ENCODE measurements at regions not wholly inside any gene's neighbourhood (a gene's known extent, or its start where the extent isn't known, plus 50 kb on each side); places are given as distances from the start of the nearest gene placed in this dataset.
A peak's percentile ranks its signal among the peaks of the same experiment; 100 is the strongest.

- Mint-ChIP-seq H3K27ac (peak overlapping the region in 1 of 3 experiments; percentile 28; a peak in 2 of 7 replicates), H3K36me3 (ENCODE audit: insufficient read depth in 1 of 3, low read depth in 3 of 3) (peaks cover 0 to 7% (median 4%) of the 10 kb centered on the region in 3 experiments; a peak in 4 of 7 replicates), H3K9me3 (peaks cover 3 to 6% of the 10 kb centered on the region in 2 experiments; a peak in 4 of 5 replicates), H3K4me1 (peaks cover 8 to 9% of the 10 kb centered on the region in 2 experiments), H3K27me3 (ENCODE audit: low read depth) (no peaks in the 10 kb centered on the region), H3K4me3 (no peak overlapping the region)
- no peak for TF ChIP-seq CTCF (conservative IDR thresholded peaks at IDR 0.05)
- Histone ChIP-seq H3K9ac (ENCODE audit: extremely low read depth, insufficient read length, low read length) (no peak overlapping the region), H2BK12ac (ENCODE audit: insufficient read length, low read depth, low read length) (no peak overlapping the region), H3K4ac (ENCODE audit: low read depth, low read length) (no peak overlapping the region), H4K20me1 (ENCODE audit: control insufficient read depth, insufficient read depth, insufficient read length) (no peaks in the 10 kb centered on the region), H4K5ac (ENCODE audit: insufficient read length, low read depth, low read length) (no peak overlapping the region), H3K79me2 (ENCODE audit: insufficient read depth, low read length) (no peaks in the 10 kb centered on the region), H3K27me3 (ENCODE audit: insufficient read depth, low read length) (no peaks in the 10 kb centered on the region), H3K23ac (ENCODE audit: insufficient read length, low read depth, low read length) (no peak overlapping the region), H3K56ac (ENCODE audit: insufficient read length, low read depth, low read length) (no peak overlapping the region), H2BK5ac (ENCODE audit: insufficient read length, low read length) (no peak overlapping the region), H4K91ac (ENCODE audit: insufficient read length, low read depth, low read length) (no peak overlapping the region), H3T11ph (ENCODE audit: low read length) (no peak overlapping the region), H3K4me1 (ENCODE audit: insufficient read depth, low read length) (no peaks in the 10 kb centered on the region), H3K79me1 (ENCODE audit: insufficient read depth, low read depth, low read length, poor library complexity, severe bottlenecking) (no peaks in the 10 kb centered on the region), H2AK5ac (ENCODE audit: insufficient read length, low read length) (no peak overlapping the region), H3K14ac (ENCODE audit: insufficient read depth, low read length) (no peak overlapping the region), H2AFZ (ENCODE audit: low read length) (no peak overlapping the region), H3K9me3 (ENCODE audit: control insufficient read depth, low read depth, low read length) (no peaks in the 10 kb centered on the region), H2BK15ac (ENCODE audit: low read depth, low read length) (no peak overlapping the region), H4K8ac (replicated peaks; ENCODE audit: insufficient read length, low read depth, low read length) (no peak overlapping the region), H2BK20ac (ENCODE audit: low read depth, low read length, poor library complexity, severe bottlenecking) (no peak overlapping the region), H3K18ac (ENCODE audit: insufficient read length, low read depth, low read length) (no peak overlapping the region), H2BK120ac (ENCODE audit: low read depth, low read length, poor library complexity, severe bottlenecking) (no peak overlapping the region), H3K4me2 (ENCODE audit: insufficient read depth, insufficient read length, low read length) (no peak overlapping the region), H3K27ac (ENCODE audit: insufficient read length, low read depth, low read length) (no peak overlapping the region), H3K23me2 (ENCODE audit: insufficient read length, low read depth, low read length, poor library complexity, severe bottlenecking) (no peaks in the 10 kb centered on the region)
- WGBS (ENCODE audit: extremely low coverage, insufficient read length, low lambda C conversion rate): no CpG with 5 or more reads among the region's 2 CpGs
- no peak for DNase-seq
Observed at GRCh38 chr18:67041334-67041733, 437.4 kb upstream of the CDH19 start.
